Progenitor cell of endocrine pancreas (in vitro differentiated cells): ENCODE measurements at regions not wholly inside any gene's neighbourhood (a gene's known extent, or its start where the extent isn't known, plus 50 kb on each side); places are given as distances from the start of the nearest gene placed in this dataset.

Experiments used
- DNase-seq: peaks from one replicate; pipeline ENCODE4 v3.0.0; 2021; ENCODE audit warnings: low spot score; ENCODE audit not compliant: unreplicated experiment
- H3K27ac Mint-ChIP-seq: 2 replicates; pipeline ENCODE4 v1.8.0; 2021; ENCODE audit warnings: mild to moderate bottlenecking, moderate library complexity, mixed read lengths
- H3K27me3 Mint-ChIP-seq: 2 replicates; pipeline ENCODE4 v1.8.0; 2021; ENCODE audit warnings: mixed read lengths
- H3K36me3 Mint-ChIP-seq: 2 replicates; pipeline ENCODE4 v1.8.0; 2022; ENCODE audit warnings: mixed read lengths; ENCODE audit not compliant: insufficient read depth
- H3K4me1 Mint-ChIP-seq: 2 replicates; pipeline ENCODE4 v1.8.0; 2021; ENCODE audit warnings: low read depth, mixed read lengths
- H3K4me3 Mint-ChIP-seq: 2 replicates; pipeline ENCODE4 v1.8.0; 2021; ENCODE audit warnings: low read depth, mild to moderate bottlenecking, moderate library complexity, mixed read lengths
- H3K9me3 Mint-ChIP-seq: 2 replicates; pipeline ENCODE4 v1.8.0; 2021; ENCODE audit warnings: low read depth, mixed read lengths
- TF ChIP-seq, protein P1 (sequence below): fragments of 200-600 bp; sonication (generic); IDR thresholded peaks from one replicate; pipeline ENCODE4 v1.5.0; 2021; ENCODE audit warnings: antibody characterized with exemption, mild to moderate bottlenecking; ENCODE audit not compliant: unreplicated experiment

DNA sequence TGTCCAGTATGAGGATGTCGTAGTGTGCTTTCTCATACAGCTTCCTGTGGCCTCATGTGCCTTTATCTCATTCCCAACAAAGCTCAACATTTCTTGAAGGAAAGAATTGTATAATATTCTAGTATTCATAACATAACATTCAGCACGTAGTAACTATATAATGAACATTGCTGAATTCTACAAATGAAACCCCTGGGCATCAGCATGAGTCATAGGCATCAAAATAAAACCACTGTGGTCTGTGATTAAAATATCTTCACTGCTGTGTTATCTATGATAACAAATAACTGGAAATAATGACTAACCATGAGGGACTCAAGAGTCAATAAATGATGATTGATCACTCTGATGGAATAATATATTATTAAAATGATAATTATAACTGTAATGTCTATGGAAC, 255.2 kb downstream of the EMP1 start:
- TF ChIP-seq, protein P1, sequence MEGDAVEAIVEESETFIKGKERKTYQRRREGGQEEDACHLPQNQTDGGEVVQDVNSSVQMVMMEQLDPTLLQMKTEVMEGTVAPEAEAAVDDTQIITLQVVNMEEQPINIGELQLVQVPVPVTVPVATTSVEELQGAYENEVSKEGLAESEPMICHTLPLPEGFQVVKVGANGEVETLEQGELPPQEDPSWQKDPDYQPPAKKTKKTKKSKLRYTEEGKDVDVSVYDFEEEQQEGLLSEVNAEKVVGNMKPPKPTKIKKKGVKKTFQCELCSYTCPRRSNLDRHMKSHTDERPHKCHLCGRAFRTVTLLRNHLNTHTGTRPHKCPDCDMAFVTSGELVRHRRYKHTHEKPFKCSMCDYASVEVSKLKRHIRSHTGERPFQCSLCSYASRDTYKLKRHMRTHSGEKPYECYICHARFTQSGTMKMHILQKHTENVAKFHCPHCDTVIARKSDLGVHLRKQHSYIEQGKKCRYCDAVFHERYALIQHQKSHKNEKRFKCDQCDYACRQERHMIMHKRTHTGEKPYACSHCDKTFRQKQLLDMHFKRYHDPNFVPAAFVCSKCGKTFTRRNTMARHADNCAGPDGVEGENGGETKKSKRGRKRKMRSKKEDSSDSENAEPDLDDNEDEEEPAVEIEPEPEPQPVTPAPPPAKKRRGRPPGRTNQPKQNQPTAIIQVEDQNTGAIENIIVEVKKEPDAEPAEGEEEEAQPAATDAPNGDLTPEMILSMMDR = no peak
- H3K27me3 Mint-ChIP-seq = no peaks in the 10 kb centered on the region
- no peak overlapping the region for H3K4me3 Mint-ChIP-seq
- no peak overlapping the region for H3K27ac Mint-ChIP-seq
- no peaks in the 10 kb centered on the region for H3K36me3 Mint-ChIP-seq
- peaks cover 5% of the 10 kb centered on the region for H3K4me1 Mint-ChIP-seq
- no peaks in the 10 kb centered on the region for H3K9me3 Mint-ChIP-seq
- no peak for DNase-seq

GRCh38 chr12:13450231-13451080, 253.9 kb downstream of the EMP1 start:
- H3K36me3 Mint-ChIP-seq = no peaks in the 10 kb centered on the region
- no peak for DNase-seq
- TF ChIP-seq, protein P1 = no peak
- H3K27ac Mint-ChIP-seq = no peak overlapping the region
- H3K9me3 Mint-ChIP-seq = peaks cover 2% of the 10 kb centered on the region
- H3K27me3 Mint-ChIP-seq = no peaks in the 10 kb centered on the region
- H3K4me3 Mint-ChIP-seq = no peak overlapping the region
- H3K4me1 Mint-ChIP-seq = peaks cover 5% of the 10 kb centered on the region

- H3K9me3 Mint-ChIP-seq = peaks cover 6% of the 10 kb centered on the region
- H3K36me3 Mint-ChIP-seq = no peaks in the 10 kb centered on the region
- H3K27me3 Mint-ChIP-seq = peaks cover 26% of the 10 kb centered on the region
- TF ChIP-seq, protein P1 = no peak
- peaks cover 5% of the 10 kb centered on the region for H3K4me1 Mint-ChIP-seq
- DNase-seq = no peak
- no peak overlapping the region for H3K27ac Mint-ChIP-seq
- H3K4me3 Mint-ChIP-seq = no peak overlapping the region
Measured at GRCh38 chr12:13444076-13444475, 247.6 kb downstream of the EMP1 start.

- TF ChIP-seq, protein P1 = no peak
- no peak overlapping the region for H3K4me3 Mint-ChIP-seq
- peaks cover 6% of the 10 kb centered on the region for H3K9me3 Mint-ChIP-seq
- H3K36me3 Mint-ChIP-seq = no peaks in the 10 kb centered on the region
- no peak for DNase-seq
- H3K27me3 Mint-ChIP-seq = peaks cover 29% of the 10 kb centered on the region
- peaks cover 5% of the 10 kb centered on the region for H3K4me1 Mint-ChIP-seq
- H3K27ac Mint-ChIP-seq = no peak overlapping the region
Measured at GRCh38 chr12:13443498-13443897, 247.0 kb downstream of the EMP1 start.

DNA sequence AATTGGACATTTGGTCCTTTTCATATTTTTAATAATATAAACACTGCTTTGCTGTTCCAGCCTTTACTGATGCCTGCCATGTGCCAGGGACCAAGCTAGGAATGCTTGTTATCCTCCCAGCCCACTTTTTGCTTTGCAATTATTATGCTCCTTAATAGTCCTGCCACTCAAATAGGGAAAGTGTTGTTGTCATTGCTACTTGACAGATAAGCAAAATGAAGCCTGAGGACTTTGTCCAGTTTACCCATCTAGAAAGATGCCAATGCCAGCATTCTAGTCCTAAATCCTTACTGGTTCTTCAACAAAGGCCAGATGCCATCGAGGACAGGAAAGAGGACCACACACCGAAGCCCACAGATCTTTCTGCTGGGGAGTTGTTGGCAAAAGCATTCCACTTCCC, 246.5 kb downstream of the EMP1 start:
- Mint-ChIP-seq H3K4me1 (peaks cover 5% of the 10 kb centered on the region), H3K27ac (no peak overlapping the region), H3K36me3 (no peaks in the 10 kb centered on the region), H3K27me3 (peaks cover 32% of the 10 kb centered on the region), H3K9me3 (peaks cover 6% of the 10 kb centered on the region), H3K4me3 (no peak overlapping the region)
- TF ChIP-seq, protein P1 = no peak
- DNase-seq = no peak
